SK-N-SH (cell line): ENCODE measurements at regions not wholly inside any gene's neighbourhood (a gene's known extent, or its start where the extent isn't known, plus 50 kb on each side); places are given as distances from the start of the nearest gene placed in this dataset.

Experiments
- CTCF ChIA-PET: fragments of 300-600, 350-600 bp; formaldehyde crosslinking; extraction: SDS; loops from one replicate; lab custom pipeline; 2021; lab: Yijun Ruan, JAX
- POLR2A ChIA-PET: fragments of 350-600 bp; sonication (Branson Sonifier 250); formaldehyde crosslinking; extraction: SDS; loops from one replicate; lab custom pipeline; 2020; ENCODE audit warnings: antibody characterized with exemption, inconsistent platforms; lab: Yijun Ruan, JAX
- DNase-seq: peaks from one replicate; pipeline ENCODE4 v3.0.0; 2012
- H2AFZ ChIP-seq: fragments of 200-600 bp; sonication (generic); 2 replicates; pipeline ENCODE4 v1.8.1; 2016; ENCODE audit warnings: antibody characterized with exemption, mild to moderate bottlenecking, low read depth
- H3F3A ChIP-seq: fragments of 200-600 bp; sonication (generic); replicated peaks from 2 replicates; pipeline ENCODE3; 2016; ENCODE audit warnings: antibody characterized with exemption, mild to moderate bottlenecking; ENCODE audit not compliant: insufficient read depth
- H3K27ac ChIP-seq, 2 experiments: fragments of 200-500 bp in 1 of 2; fragments of 200-600 bp in 1 of 2; sonication (Bioruptor generic) in 1 of 2; sonication (generic), shearing (Covaris generic) in 1 of 2; 2 replicates each; pipeline versions ENCODE4 v1.5.1 to v1.6.1; 2014 to 2016; ENCODE audit warnings: low read depth in 2 of 2, inconsistent platforms in 1 of 2, low read length in 1 of 2, mild to moderate bottlenecking in 1 of 2, mixed read lengths in 1 of 2
- H3K27me3 ChIP-seq: fragments of 200-600 bp; sonication (generic), shearing (Covaris generic); 2 replicates; pipeline ENCODE4 v1.6.1; 2016; ENCODE audit warnings: mixed run types; ENCODE audit not compliant: insufficient read depth
- H3K36me3 ChIP-seq, 2 experiments: fragments of 200-500 bp in 1 of 2; fragments of 200-600 bp in 1 of 2; sonication (Bioruptor generic) in 1 of 2; sonication (generic) in 1 of 2; replicated peaks in 1 of 2; 2 replicates each; pipeline versions ENCODE3 to v1.5.1; 2014 to 2016; ENCODE audit warnings: low read length in 1 of 2, mild to moderate bottlenecking in 1 of 2; ENCODE audit not compliant: insufficient read depth in 2 of 2, control insufficient read depth in 1 of 2
- H3K4me1 ChIP-seq, 2 experiments: fragments of 200-500 bp in 1 of 2; fragments of 200-600 bp in 1 of 2; sonication (Bioruptor generic) in 1 of 2; sonication (generic), shearing (Covaris generic) in 1 of 2; 2 replicates each; pipeline versions ENCODE4 v1.5.1 to v1.6.1; 2014 to 2016; ENCODE audit warnings: low read depth in 1 of 2, low read length in 1 of 2, mixed run types in 1 of 2; ENCODE audit not compliant: insufficient read depth in 2 of 2, control insufficient read depth in 1 of 2
- H3K4me2 ChIP-seq: fragments of 200-600 bp; sonication (generic), shearing (Covaris generic); 2 replicates; pipeline ENCODE4 v1.6.1; 2017; ENCODE audit warnings: mixed run types
- H3K4me3 ChIP-seq, 2 experiments: fragments of 200-500 bp in 1 of 2; fragments of 200-600 bp in 1 of 2; sonication (Bioruptor generic) in 1 of 2; sonication (generic), shearing (Covaris generic) in 1 of 2; 2 replicates each; pipeline versions ENCODE4 v1.5.1 to v1.8.1; 2014 to 2016; ENCODE audit warnings: low read depth in 2 of 2, inconsistent platforms in 1 of 2, low read length in 1 of 2, mild to moderate bottlenecking in 1 of 2, mixed read lengths in 1 of 2, moderate library complexity in 1 of 2
- H3K79me2 ChIP-seq: fragments of 200-600 bp; sonication (generic); 2 replicates; pipeline ENCODE4 v1.8.1; 2017; ENCODE audit warnings: mild to moderate bottlenecking; ENCODE audit not compliant: insufficient read depth
- H3K9ac ChIP-seq: fragments of 200-600 bp; sonication (generic); 2 replicates; pipeline ENCODE4 v1.6.1; 2017; ENCODE audit warnings: mixed run types
- H3K9me2 ChIP-seq: fragments of 200-600 bp; sonication (generic); 2 replicates; pipeline ENCODE4 v1.6.1; 2017; ENCODE audit warnings: mixed run types
- H3K9me3 ChIP-seq: fragments of 200-600 bp; sonication (generic); 2 replicates; pipeline ENCODE4 v1.6.1; 2017; ENCODE audit warnings: mixed run types, mild to moderate bottlenecking, moderate library complexity
- H4K20me1 ChIP-seq: fragments of 200-600 bp; sonication (generic); 2 replicates; pipeline ENCODE4 v1.6.1; 2017; ENCODE audit warnings: mild to moderate bottlenecking, mixed run types; ENCODE audit not compliant: insufficient read depth
- ELF1 ChIP-seq: IDR thresholded peaks from 2 replicates; pipeline ENCODE4 v1.4.0; 2012
- EZH2phosphoT487 ChIP-seq: fragments of 200-600 bp; sonication (generic); IDR thresholded peaks from 2 replicates; pipeline ENCODE4 v1.6.1; 2017; ENCODE audit warnings: low read depth, mixed run types, mild to moderate bottlenecking, antibody characterized with exemption, moderate library complexity, borderline replicate concordance
- FOSL2 ChIP-seq: IDR thresholded peaks from 2 replicates; pipeline ENCODE4 v1.4.0; 2012; ENCODE audit warnings: low read depth, mild to moderate bottlenecking, moderate library complexity, borderline replicate concordance
- FOXJ3 ChIP-seq: sonication (generic); formaldehyde crosslinking; IDR thresholded peaks from 2 replicates; pipeline ENCODE4 v1.5.1; 2020; ENCODE audit warnings: mild to moderate bottlenecking, missing genetic modification reagents
- FOXM1 ChIP-seq: IDR thresholded peaks from 2 replicates; pipeline ENCODE4 v1.4.0; 2012; ENCODE audit warnings: low read depth, mild to moderate bottlenecking
- GABPA ChIP-seq: IDR thresholded peaks from 2 replicates; pipeline ENCODE4 v1.4.0; 2012; ENCODE audit warnings: low read depth, mild to moderate bottlenecking
- IRF3 ChIP-seq: fragments of 150-350 bp; IDR thresholded peaks from 2 replicates; pipeline ENCODE4 v1.6.1; 2016; ENCODE audit warnings: mild to moderate bottlenecking, low read depth, low read length
- MAX ChIP-seq: IDR thresholded peaks from 2 replicates; pipeline ENCODE4 v1.4.0; 2012; ENCODE audit warnings: low read depth
- MEF2A ChIP-seq: IDR thresholded peaks from 2 replicates; pipeline ENCODE4 v1.4.0; 2012; ENCODE audit warnings: low read depth, borderline replicate concordance
- MXI1 ChIP-seq: IDR thresholded peaks from 2 replicates; pipeline ENCODE4 v1.6.1; 2012; ENCODE audit warnings: mild to moderate bottlenecking, low read depth, low read length, improper control_type of control experiment
- RAD21 ChIP-seq: IDR thresholded peaks from 2 replicates; pipeline ENCODE4 v1.6.1; 2012; ENCODE audit warnings: mild to moderate bottlenecking, low read length
- REST ChIP-seq: IDR thresholded peaks from 2 replicates; pipeline ENCODE4 v1.6.1; 2012; ENCODE audit warnings: mild to moderate bottlenecking, low read depth, low read length, moderate library complexity
- SMC3 ChIP-seq: IDR thresholded peaks from 2 replicates; pipeline ENCODE4 v1.6.1; 2012; ENCODE audit warnings: low read depth, low read length, improper control_type of control experiment
- TAF1 ChIP-seq: IDR thresholded peaks from 2 replicates; pipeline ENCODE4 v1.6.1; 2012; ENCODE audit warnings: low read depth, mild to moderate bottlenecking, low read length, moderate library complexity, borderline replicate concordance
- USF1 ChIP-seq: IDR thresholded peaks from 2 replicates; pipeline ENCODE4 v1.4.0; 2012; ENCODE audit warnings: low read depth, borderline replicate concordance
- USF2 ChIP-seq: fragments of 150-350 bp; IDR thresholded peaks from 2 replicates; pipeline ENCODE4 v1.6.1; 2017; ENCODE audit warnings: antibody characterized with exemption, low read length, low read depth, borderline replicate concordance
- YY1 ChIP-seq: IDR thresholded peaks from 2 replicates; pipeline ENCODE4 v1.4.0; 2012; ENCODE audit warnings: low read depth, mild to moderate bottlenecking
- WGBS: methylation state at CpG from one replicate; pipeline ENCODE4 v1.1.6; 2017; ENCODE audit warnings: low lambda C conversion rate; 5-methylcytosine and 5-hydroxymethylcytosine counted together

- no peak overlapping the region for H3K9ac ChIP-seq
- CTCF ChIA-PET: no interaction called here
- no peaks in the 10 kb centered on the region for H3K36me3 ChIP-seq
- no peak overlapping the region for H3K27ac ChIP-seq
- TF ChIP-seq USF2 (no peak), FOSL2 (no peak), IRF3 (no peak), ELF1 (no peak), RAD21 (no peak), TAF1 (no peak), MEF2A (no peak), YY1 (no peak), SMC3 (no peak), USF1 (no peak), GABPA (no peak), MXI1 (no peak), REST (no peak), EZH2phosphoT487 (no peak), MAX (no peak), FOXJ3 (CRISPR knock-in tag) (no peak), FOXM1 (no peak)
- TF ChIP-seq, all 33 proteins: peak for 0
- Histone ChIP-seq H3K4me1 (no peaks in the 10 kb centered on the region), H4K20me1 (no peaks in the 10 kb centered on the region), H3K4me2 (no peak overlapping the region), H3K9me3 (no peaks in the 10 kb centered on the region), H3K4me3 (no peak overlapping the region), H2AFZ (no peak overlapping the region), H3K79me2 (no peaks in the 10 kb centered on the region), H3K9me2 (no peaks in the 10 kb centered on the region), H3K27me3 (no peaks in the 10 kb centered on the region), H3F3A (no peaks in the 10 kb centered on the region)
- WGBS: 0% methylated on average over 1 of the region's 1 CpG
- no peak for DNase-seq
- POLR2A ChIA-PET: no interaction called here
Observed at GRCh38 chr2:126436411-126436810, 219.5 kb upstream of the GYPC start.
